ENCODE measurements at regions not wholly inside any gene's neighbourhood (a gene's known extent, or its start where the extent isn't known, plus 50 kb on each side); places are given as distances from the start of the nearest gene placed in this dataset.

DNA sequence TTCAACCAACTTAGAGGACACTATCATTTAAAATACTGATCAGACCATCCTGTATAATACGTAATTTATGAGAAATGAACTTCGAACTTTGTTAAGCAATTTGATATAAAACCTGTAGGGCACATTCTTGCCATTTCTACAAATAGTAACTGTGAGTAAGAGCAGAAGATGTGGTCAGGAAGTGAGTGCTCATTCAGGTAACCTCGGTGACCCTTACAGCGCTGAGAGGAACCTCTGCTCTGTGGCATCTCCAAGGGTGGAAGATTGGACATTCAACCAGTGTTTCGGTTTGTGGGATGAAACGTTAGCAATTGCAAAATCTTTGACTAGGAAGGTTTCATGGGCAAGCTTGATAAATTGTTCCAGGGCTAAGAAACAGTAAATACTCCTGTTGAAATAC is 194.8 kb upstream of the IRX2 start:
- TF ChIP-seq FOXA1 (IDR thresholded peaks at IDR 0.05) (no peak), SP1 (IDR thresholded peaks at IDR 0.05) (no peak), ARNT (IDR thresholded peaks at IDR 0.05) (no peak), TARDBP (IDR thresholded peaks at IDR 0.05) (no peak), FOXM1 (IDR thresholded peaks at IDR 0.05; ENCODE audit: borderline replicate concordance) (no peak), L3MBTL2 (conservative IDR thresholded peaks at IDR 0.05) (no peak), FOXK2 (IDR thresholded peaks at IDR 0.05) (no peak), NFRKB (IDR thresholded peaks at IDR 0.05) (no peak), BHLHE40 (IDR thresholded peaks at IDR 0.05; ENCODE audit: borderline replicate concordance) (no peak), LEF1 (IDR thresholded peaks at IDR 0.05; ENCODE audit: borderline replicate concordance) (no peak), ZNF384 (IDR thresholded peaks at IDR 0.05) (no peak), HDGF (IDR thresholded peaks at IDR 0.05; ENCODE audit: borderline replicate concordance) (no peak), ELF4 (IDR thresholded peaks at IDR 0.05) (no peak), CTBP1 (IDR thresholded peaks at IDR 0.05; ENCODE audit: borderline replicate concordance) (no peak), SUZ12 (IDR thresholded peaks at IDR 0.05) (no peak)
- TF ChIP-seq, protein P1, sequence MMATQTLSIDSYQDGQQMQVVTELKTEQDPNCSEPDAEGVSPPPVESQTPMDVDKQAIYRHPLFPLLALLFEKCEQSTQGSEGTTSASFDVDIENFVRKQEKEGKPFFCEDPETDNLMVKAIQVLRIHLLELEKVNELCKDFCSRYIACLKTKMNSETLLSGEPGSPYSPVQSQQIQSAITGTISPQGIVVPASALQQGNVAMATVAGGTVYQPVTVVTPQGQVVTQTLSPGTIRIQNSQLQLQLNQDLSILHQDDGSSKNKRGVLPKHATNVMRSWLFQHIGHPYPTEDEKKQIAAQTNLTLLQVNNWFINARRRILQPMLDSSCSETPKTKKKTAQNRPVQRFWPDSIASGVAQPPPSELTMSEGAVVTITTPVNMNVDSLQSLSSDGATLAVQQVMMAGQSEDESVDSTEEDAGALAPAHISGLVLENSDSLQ (IDR thresholded peaks at IDR 0.05), result no peak
- POLR2A ChIA-PET, result no interaction called here
- CTCF ChIA-PET, result no interaction called here
- DNase-seq (ENCODE audit: extremely low spot score), result no peak

DNA sequence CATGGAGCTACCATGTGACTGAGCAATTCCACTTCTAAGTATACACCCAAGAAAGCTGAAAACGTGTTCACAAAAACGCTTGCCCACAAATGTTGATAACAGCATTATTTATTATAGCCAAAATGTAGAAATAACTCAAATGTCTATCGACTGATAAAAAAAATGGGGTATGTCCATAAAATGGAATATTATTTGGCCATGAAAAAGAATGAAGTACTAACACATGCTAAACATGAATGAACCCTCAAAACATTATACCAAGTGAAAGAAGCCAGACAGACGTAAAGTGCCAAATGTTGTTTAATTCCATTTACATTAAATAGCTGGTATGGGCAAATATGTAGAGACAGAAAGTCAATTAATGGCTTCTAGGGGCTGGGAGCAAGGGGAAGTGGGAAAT is 184.9 kb upstream of the IRX2 start:
- no peak for DNase-seq (ENCODE audit: extremely low spot score)
- TF ChIP-seq ARNT (IDR thresholded peaks at IDR 0.05) (no peak), FOXK2 (IDR thresholded peaks at IDR 0.05) (no peak), L3MBTL2 (conservative IDR thresholded peaks at IDR 0.05) (no peak), ELF4 (IDR thresholded peaks at IDR 0.05) (no peak)
- CTCF ChIA-PET, result no interaction called here
- POLR2A ChIA-PET, result no interaction called here

DNA sequence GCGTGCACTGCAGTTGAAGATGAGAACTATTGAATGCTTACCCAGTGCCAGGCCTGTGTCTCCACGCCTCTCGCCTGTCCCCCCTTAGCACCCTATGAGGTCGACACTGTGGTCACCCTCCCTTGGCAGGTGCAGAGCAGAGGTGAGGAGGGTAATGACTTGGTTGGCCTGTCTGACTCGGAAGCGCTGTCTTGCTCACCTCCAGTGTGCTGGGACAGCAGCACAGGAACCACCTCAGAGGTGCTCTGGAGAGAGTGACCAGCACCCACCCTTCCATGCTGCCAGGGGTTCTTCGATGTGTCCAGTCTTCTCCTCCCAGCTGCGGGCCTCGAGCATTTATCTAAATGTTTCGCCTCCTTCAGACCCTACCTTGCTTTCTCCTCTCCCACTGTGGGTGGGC is 178.3 kb upstream of the IRX2 start:
- POLR2A ChIA-PET, result no interaction called here
- CTCF ChIA-PET, result no interaction called here

DNA sequence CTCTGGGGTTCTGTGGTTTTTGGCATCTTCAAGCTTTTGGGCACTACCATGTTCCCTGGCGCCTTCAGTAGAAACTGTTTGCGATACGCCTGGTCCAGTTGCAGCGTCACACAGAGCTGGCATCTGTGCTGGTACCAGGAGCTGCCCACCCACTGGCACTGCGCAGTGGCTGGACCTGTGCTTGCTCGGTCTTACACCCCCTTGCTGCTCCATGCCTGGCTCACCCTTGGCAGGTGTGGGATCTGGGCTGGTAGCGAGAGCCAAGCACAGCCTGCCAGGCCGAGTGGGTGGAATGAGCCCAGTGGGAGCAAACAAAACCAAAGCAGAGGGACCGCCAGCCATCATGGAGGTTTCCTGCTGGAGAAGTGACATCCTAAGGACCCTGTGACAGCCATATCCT is 170.2 kb upstream of the IRX2 start:
- DNase-seq (ENCODE audit: extremely low spot score), result peak; percentile 0
- ChIA-PET CTCF (no interaction called here), POLR2A (no interaction called here)
- no peak for TF ChIP-seq SUZ12 (IDR thresholded peaks at IDR 0.05)
- TF ChIP-seq NFRKB (IDR thresholded peaks at IDR 0.05), result no peak
- no peak for TF ChIP-seq BHLHE40 (IDR thresholded peaks at IDR 0.05; ENCODE audit: borderline replicate concordance)
- TF ChIP-seq FOXM1 (IDR thresholded peaks at IDR 0.05; ENCODE audit: borderline replicate concordance), result no peak
- TF ChIP-seq, protein P1 (IDR thresholded peaks at IDR 0.05), result no peak
- TF ChIP-seq LEF1 (IDR thresholded peaks at IDR 0.05; ENCODE audit: borderline replicate concordance), result no peak
- no peak for TF ChIP-seq ARNT (IDR thresholded peaks at IDR 0.05)
- no peak for TF ChIP-seq FOXK2 (IDR thresholded peaks at IDR 0.05)
- no peak for TF ChIP-seq ZNF384 (IDR thresholded peaks at IDR 0.05)
- TF ChIP-seq SP1 (IDR thresholded peaks at IDR 0.05), result no peak
- TF ChIP-seq FOXA1 (IDR thresholded peaks at IDR 0.05), result no peak
- no peak for TF ChIP-seq HDGF (IDR thresholded peaks at IDR 0.05; ENCODE audit: borderline replicate concordance)
- no peak for TF ChIP-seq ELF4 (IDR thresholded peaks at IDR 0.05)
- no peak for TF ChIP-seq CTBP1 (IDR thresholded peaks at IDR 0.05; ENCODE audit: borderline replicate concordance)
- TF ChIP-seq L3MBTL2 (conservative IDR thresholded peaks at IDR 0.05), result no peak
- no peak for TF ChIP-seq TARDBP (IDR thresholded peaks at IDR 0.05)

More for the DNA sequence above, 178.3 kb upstream of the IRX2 start:
- DNase-seq (ENCODE audit: extremely low spot score), result no peak
- TF ChIP-seq FOXA1 (IDR thresholded peaks at IDR 0.05), result no peak
- TF ChIP-seq ELF4 (IDR thresholded peaks at IDR 0.05), result no peak
- no peak for TF ChIP-seq ARNT (IDR thresholded peaks at IDR 0.05)

DNA sequence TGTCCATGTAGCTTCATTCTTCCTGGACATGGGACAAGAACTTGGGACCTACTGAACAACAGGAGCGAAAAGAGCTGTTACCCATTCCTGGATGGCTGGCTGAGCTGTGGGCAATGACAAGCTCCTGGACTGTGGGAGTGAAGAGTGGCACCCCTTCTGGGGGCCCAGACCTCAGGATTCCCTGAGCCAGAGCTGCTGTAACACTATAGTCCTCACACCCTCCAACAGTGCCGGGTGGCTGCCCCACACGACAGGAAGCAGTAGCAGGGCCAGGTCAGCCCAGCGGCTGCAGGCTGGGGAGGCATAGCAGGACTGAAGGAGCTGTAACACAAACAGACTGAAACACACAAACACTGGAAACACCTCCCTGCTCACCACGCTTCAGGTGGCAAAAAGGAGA is 169.7 kb upstream of the IRX2 start:
- TF ChIP-seq FOXK2 (IDR thresholded peaks at IDR 0.05), result no peak
- TF ChIP-seq NFRKB (IDR thresholded peaks at IDR 0.05), result no peak
- no peak for TF ChIP-seq CTBP1 (IDR thresholded peaks at IDR 0.05; ENCODE audit: borderline replicate concordance)
- TF ChIP-seq FOXM1 (IDR thresholded peaks at IDR 0.05; ENCODE audit: borderline replicate concordance), result no peak
- TF ChIP-seq, protein P1 (IDR thresholded peaks at IDR 0.05), result no peak
- no peak for TF ChIP-seq L3MBTL2 (conservative IDR thresholded peaks at IDR 0.05)
- no peak for DNase-seq (ENCODE audit: extremely low spot score)
- CTCF ChIA-PET, result no interaction called here
- POLR2A ChIA-PET, result no interaction called here

DNA sequence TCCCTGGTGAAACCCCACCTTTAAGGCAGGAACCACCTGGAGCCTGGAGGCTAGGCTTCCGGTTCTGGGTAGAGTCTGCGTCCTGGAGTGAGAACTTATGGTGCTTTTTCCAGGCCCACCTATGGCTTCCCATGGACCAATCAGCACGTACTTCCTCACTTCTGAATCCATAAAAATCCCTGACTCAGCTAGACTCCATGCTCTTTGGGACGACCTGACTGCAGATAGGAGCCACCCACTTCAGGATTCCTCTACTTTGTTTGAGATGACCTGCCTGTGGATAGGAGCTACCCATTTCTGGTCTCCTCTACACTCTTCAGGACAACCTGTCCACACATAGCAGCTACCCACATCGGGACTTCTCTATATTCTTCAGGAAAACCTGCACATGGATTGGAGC is 168.8 kb upstream of the IRX2 start:
- TF ChIP-seq LEF1 (IDR thresholded peaks at IDR 0.05; ENCODE audit: borderline replicate concordance) (no peak), ZNF384 (IDR thresholded peaks at IDR 0.05) (no peak), ELF4 (IDR thresholded peaks at IDR 0.05) (no peak), CTBP1 (IDR thresholded peaks at IDR 0.05; ENCODE audit: borderline replicate concordance) (no peak), FOXK2 (IDR thresholded peaks at IDR 0.05) (no peak), NFRKB (IDR thresholded peaks at IDR 0.05) (no peak), TARDBP (IDR thresholded peaks at IDR 0.05) (no peak), SP1 (IDR thresholded peaks at IDR 0.05) (no peak), BHLHE40 (IDR thresholded peaks at IDR 0.05; ENCODE audit: borderline replicate concordance) (no peak), FOXM1 (IDR thresholded peaks at IDR 0.05; ENCODE audit: borderline replicate concordance) (no peak), FOXA1 (IDR thresholded peaks at IDR 0.05) (no peak), SUZ12 (IDR thresholded peaks at IDR 0.05) (no peak), HDGF (IDR thresholded peaks at IDR 0.05; ENCODE audit: borderline replicate concordance) (no peak), L3MBTL2 (conservative IDR thresholded peaks at IDR 0.05) (no peak), ARNT (IDR thresholded peaks at IDR 0.05) (no peak)
- TF ChIP-seq, protein P1 (IDR thresholded peaks at IDR 0.05), result no peak
- POLR2A ChIA-PET, result interaction anchor here (0.6 kb wide), 1 partner anchor 962 kb away, joined by 3 read pairs; no protein-coding TSS in a partner anchor
- CTCF ChIA-PET, result no interaction called here

More for the DNA sequence above, 168.8 kb upstream of the IRX2 start:
- DNase-seq (ENCODE audit: extremely low spot score), result no peak

Data from HEK293T (cell line).